ENCODE measurements at regions not wholly inside any gene's neighbourhood (a gene's known extent, or its start where the extent isn't known, plus 50 kb on each side); places are given as distances from the start of the nearest gene placed in this dataset.

- DNase-seq (no peak), ATAC-seq (no peak)
- 20 to 24% (median 21%) methylated on average over 1 of the region's 1 CpG for WGBS, 4 donors
- Histone ChIP-seq H3K4me3 (no peak overlapping the region), H3K9me3 (no peaks in the 10 kb centered on the region), H3K27ac (no peak overlapping the region), H3K27me3 (peaks cover 0 to 18% (median 0%) of the 10 kb centered on the region in 9 donors), H3K4me1 (no peaks in the 10 kb centered on the region), H3K36me3 (no peaks in the 10 kb centered on the region)
- TF ChIP-seq CTCF (IDR thresholded peaks at IDR 0.05) (no peak), POLR2A (IDR thresholded peaks at IDR 0.05) (no peak)
- intact Hi-C loops (cut with DNase I): no loop called here
Observed at GRCh38 chr5:175282611-175283225, 161.3 kb downstream of the DRD1 start.

- Histone ChIP-seq H3K4me1 (no peaks in the 10 kb centered on the region), H3K36me3 (no peaks in the 10 kb centered on the region), H3K27ac (no peak overlapping the region), H3K27me3 (peaks cover 0 to 14% (median 0%) of the 10 kb centered on the region in 9 donors), H3K9me3 (no peaks in the 10 kb centered on the region), H3K4me3 (no peak overlapping the region)
- DNase-seq (no peak), ATAC-seq (no peak)
- intact Hi-C loops (cut with DNase I): no loop called here
- TF ChIP-seq POLR2A (IDR thresholded peaks at IDR 0.05): no peak
- TF ChIP-seq CTCF (IDR thresholded peaks at IDR 0.05): no peak
- 69 to 81% (median 77%) methylated on average over 2 of the region's 2 CpGs for WGBS, 4 donors
Observed at GRCh38 chr5:175281714-175282113, 162.3 kb downstream of the DRD1 start.

GRCh38 chr5:175281257-175281656 lies 162.7 kb downstream of the DRD1 start:
- Histone ChIP-seq H3K9me3 (no peaks in the 10 kb centered on the region), H3K36me3 (no peaks in the 10 kb centered on the region), H3K4me3 (no peak overlapping the region), H3K4me1 (no peaks in the 10 kb centered on the region), H3K27me3 (peaks cover 0 to 10% (median 0%) of the 10 kb centered on the region in 9 donors), H3K27ac (no peak overlapping the region)
- no peak for ATAC-seq
- TF ChIP-seq CTCF (IDR thresholded peaks at IDR 0.05): no peak
- WGBS, 4 donors: 75 to 85% (median 82%) methylated on average over 4 of the region's 4 CpGs
- DNase-seq: no peak
- intact Hi-C loops (cut with DNase I): no loop called here

- no peak overlapping the region for H3K4me3 ChIP-seq
- ATAC-seq (no peak), DNase-seq (no peak)
- no peak for TF ChIP-seq CTCF (IDR thresholded peaks at IDR 0.05)
- no peak for TF ChIP-seq POLR2A (IDR thresholded peaks at IDR 0.05)
- peaks cover 0 to 5% (median 0%) of the 10 kb centered on the region in 12 donors for H3K4me1 ChIP-seq
- H3K36me3 ChIP-seq: no peaks in the 10 kb centered on the region
- no peak overlapping the region for H3K27ac ChIP-seq
- intact Hi-C loops (cut with DNase I): no loop called here
- peaks cover 0 to 10% (median 0%) of the 10 kb centered on the region in 9 donors for H3K27me3 ChIP-seq
- WGBS, 4 donors: 61 to 79% (median 69%) methylated on average over 3 of the region's 3 CpGs
- H3K9me3 ChIP-seq: no peaks in the 10 kb centered on the region
Observed at GRCh38 chr5:175279506-175279905, 164.5 kb downstream of the DRD1 start.

All from heart left ventricle (tissue), 16 donors.